Lung (tissue), 11 donors: ENCODE measurements at regions not wholly inside any gene's neighbourhood (a gene's known extent, or its start where the extent isn't known, plus 50 kb on each side); places are given as distances from the start of the nearest gene placed in this dataset.
A peak's percentile ranks its signal among the peaks of the same experiment; 100 is the strongest.

Source experiments
- ATAC-seq: fragments of 200-7000 bp; cut with Tn5 transposase; one replicate; pipeline ENCODE4 v1.9.1; 2020; ENCODE audit warnings: moderate number of reproducible peaks; ENCODE audit not compliant: insufficient read depth, low FRiP score
- DNase-seq, 3 donors: peaks; one replicate each; pipeline ENCODE4 v3.0.0-alpha.2; 2013 to 2017
- H3K27ac ChIP-seq, 2 donors: one replicate each; pipeline ENCODE4 v1.5.1; 2013; ENCODE audit warnings: mild to moderate bottlenecking in 2 of 2, moderate library complexity in 2 of 2, control low read depth in 1 of 2, inconsistent platforms in 1 of 2, low read depth in 1 of 2, low read length in 1 of 2
- H3K27me3 ChIP-seq, 3 donors: one replicate each; pipeline ENCODE4 v1.5.1; 2013; ENCODE audit warnings: low read length in 2 of 3; ENCODE audit not compliant: control insufficient read depth in 3 of 3, insufficient read depth in 3 of 3
- H3K36me3 ChIP-seq, 4 donors: one replicate each; pipeline ENCODE4 v1.5.1; 2013; ENCODE audit warnings: low read length in 4 of 4, mild to moderate bottlenecking in 1 of 4, moderate library complexity in 1 of 4; ENCODE audit not compliant: control insufficient read depth in 4 of 4, insufficient read depth in 4 of 4
- H3K4me1 ChIP-seq, 5 donors: one replicate each; pipeline ENCODE4 v1.5.1; 2013; ENCODE audit warnings: low read length in 5 of 5, mild to moderate bottlenecking in 2 of 5, moderate library complexity in 1 of 5; ENCODE audit not compliant: control insufficient read depth in 5 of 5, insufficient read depth in 5 of 5
- H3K4me3 ChIP-seq: one replicate; pipeline ENCODE4 v1.5.1; 2013; ENCODE audit warnings: mild to moderate bottlenecking, control low read depth, moderate library complexity
- H3K9ac ChIP-seq, 2 donors: one replicate each; pipeline ENCODE4 v1.5.1; 2013; ENCODE audit warnings: low read length in 2 of 2, control low read depth in 1 of 2; ENCODE audit not compliant: insufficient read depth in 1 of 2
- H3K9me3 ChIP-seq, 4 donors: one replicate each; pipeline ENCODE4 v1.5.1; 2013; ENCODE audit warnings: low read length in 3 of 4, mild to moderate bottlenecking in 1 of 4, moderate library complexity in 1 of 4; ENCODE audit not compliant: control insufficient read depth in 4 of 4, insufficient read depth in 3 of 4
- CTCF ChIP-seq: IDR thresholded peaks from 2 replicates; pipeline ENCODE4 v1.5.1; 2012; ENCODE audit warnings: mild to moderate bottlenecking; ENCODE audit errors: control extremely low read depth, extremely low read depth
- WGBS, 2 donors: extraction: QIAGEN DNeasy Blood & Tissue Kit; methylation state at CpG; one replicate each; pipeline ENCODE4 v1.1.7; 2013; 5-methylcytosine and 5-hydroxymethylcytosine counted together
- donor health status: control.
- donor health status: control.
- donor health status: Bipolar disorder and iron deficiency.
- donor health status: healthy.
- donor health status: DM: yes; HTN: yes; CAD: no.

DNA sequence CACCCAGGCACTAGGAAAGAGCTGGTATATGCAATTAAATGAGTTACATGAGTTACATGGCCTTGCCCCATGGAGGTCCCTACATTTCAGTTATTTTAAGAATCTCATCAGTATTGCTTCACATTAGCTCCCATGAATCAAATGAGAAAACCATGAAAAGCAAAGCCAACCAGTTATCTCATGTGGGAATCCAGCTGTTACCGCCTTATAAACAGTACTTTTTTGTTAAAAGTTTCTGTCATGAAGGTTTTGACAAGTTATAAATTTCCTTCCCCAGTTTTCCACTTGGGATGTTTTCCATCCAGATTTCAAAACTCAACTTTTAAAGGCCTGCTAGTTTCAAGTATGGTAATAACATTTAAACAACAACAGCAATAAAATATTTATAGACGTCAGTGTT is 544.8 kb downstream of the NUF2 start:
- Histone ChIP-seq H3K27me3 (no peaks in the 10 kb centered on the region), H3K27ac (no peak overlapping the region), H3K9me3 (no peaks in the 10 kb centered on the region), H3K4me1 (peaks cover 0 to 5% (median 0%) of the 10 kb centered on the region in 5 donors), H3K36me3 (no peaks in the 10 kb centered on the region), H3K4me3 (no peak overlapping the region), H3K9ac (no peak overlapping the region)
- ATAC-seq, result peak; percentile 11
- TF ChIP-seq CTCF, result no peak
- peak in 2 of 3 donors; percentile 39 to 66 for DNase-seq
- 76 to 79% methylated on average over 2 of the region's 2 CpGs for WGBS, 2 donors

DNA sequence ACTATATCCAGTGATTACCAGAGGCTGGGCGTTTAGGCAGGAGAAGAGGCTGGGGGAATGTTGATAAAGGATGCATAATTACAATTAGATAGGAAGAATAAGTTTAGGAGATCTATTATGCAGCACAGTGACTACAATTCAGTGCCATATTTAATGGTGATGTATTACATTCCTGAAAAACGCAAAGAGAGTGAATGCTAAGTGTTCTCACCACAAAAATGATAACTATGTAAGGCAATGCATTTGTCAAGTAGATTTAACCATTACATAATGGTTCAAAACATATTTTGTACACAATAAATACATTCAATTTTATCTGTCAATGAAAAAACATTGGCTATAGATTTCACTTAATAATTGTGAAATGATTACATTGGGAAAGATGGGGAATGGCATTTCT is 548.9 kb downstream of the NUF2 start:
- WGBS, 2 donors, result 55 to 76% methylated on average over 2 of the region's 2 CpGs
- no peak for TF ChIP-seq CTCF
- Histone ChIP-seq H3K27ac (no peak overlapping the region), H3K4me1 (peaks cover 0 to 5% (median 0%) of the 10 kb centered on the region in 5 donors), H3K9me3 (no peaks in the 10 kb centered on the region), H3K9ac (no peak overlapping the region), H3K36me3 (no peaks in the 10 kb centered on the region), H3K27me3 (no peaks in the 10 kb centered on the region), H3K4me3 (no peak overlapping the region)
- DNase-seq (no peak), ATAC-seq (no peak)

- no peak for TF ChIP-seq CTCF
- ATAC-seq (no peak), DNase-seq (peak in 2 of 3 donors; percentile 22 to 59)
- Histone ChIP-seq H3K27me3 (no peaks in the 10 kb centered on the region), H3K4me3 (no peak overlapping the region), H3K9ac (no peak overlapping the region), H3K9me3 (no peaks in the 10 kb centered on the region), H3K4me1 (peaks cover 0 to 8% (median 3%) of the 10 kb centered on the region in 5 donors), H3K36me3 (no peaks in the 10 kb centered on the region), H3K27ac (no peak overlapping the region)
- WGBS, 2 donors, result 63 to 89% methylated on average over 4 of the region's 4 CpGs
Measured at GRCh38 chr1:163872067-163872466, 550.3 kb downstream of the NUF2 start.

- no peak overlapping the region for H3K4me3 ChIP-seq
- no peak for TF ChIP-seq CTCF
- 83 to 92% methylated on average over 1 of the region's 1 CpG for WGBS, 2 donors
Measured at GRCh38 chr1:163874070-163874469, 552.3 kb downstream of the NUF2 start.

More at GRCh38 chr1:163874070-163874469, 552.3 kb downstream of the NUF2 start:
- Histone ChIP-seq H3K9ac (no peak overlapping the region), H3K9me3 (no peaks in the 10 kb centered on the region), H3K36me3 (no peaks in the 10 kb centered on the region), H3K27me3 (no peaks in the 10 kb centered on the region), H3K4me1 (peaks cover 0 to 8% (median 3%) of the 10 kb centered on the region in 5 donors), H3K27ac (no peak overlapping the region)
- no peak for DNase-seq
- ATAC-seq, result no peak
